Ishikawa (cell line): ENCODE measurements at regions not wholly inside any gene's neighbourhood (a gene's known extent, or its start where the extent isn't known, plus 50 kb on each side); places are given as distances from the start of the nearest gene placed in this dataset.

ENCODE experiments used
- CEBPB ChIP-seq: IDR thresholded peaks from 2 replicates; pipeline ENCODE4 v1.6.1; 2012
- CREB1 ChIP-seq: IDR thresholded peaks from 2 replicates; pipeline ENCODE4 v1.6.1; 2012; ENCODE audit warnings: low read depth
- EGR1 ChIP-seq: IDR thresholded peaks from 2 replicates; pipeline ENCODE4 v1.6.1; 2012
- EP300 ChIP-seq: IDR thresholded peaks from 2 replicates; pipeline ENCODE4 v1.6.1; 2012; ENCODE audit warnings: borderline replicate concordance
- FOXM1 ChIP-seq: IDR thresholded peaks from 2 replicates; pipeline ENCODE4 v1.6.1; 2012; ENCODE audit warnings: low read depth, borderline replicate concordance
- MAX ChIP-seq: IDR thresholded peaks from 2 replicates; pipeline ENCODE4 v1.6.1; 2012
- NFIC ChIP-seq: IDR thresholded peaks from 2 replicates; pipeline ENCODE4 v1.6.1; 2012
- RAD21 ChIP-seq: IDR thresholded peaks from 2 replicates; pipeline ENCODE4 v1.6.1; 2012; ENCODE audit warnings: low read depth
- TAF1 ChIP-seq: IDR thresholded peaks from 2 replicates; pipeline ENCODE4 v1.6.1; 2012; ENCODE audit warnings: low read depth, mild to moderate bottlenecking
- TCF12 ChIP-seq: IDR thresholded peaks from 2 replicates; pipeline ENCODE4 v1.6.1; 2012; ENCODE audit warnings: low read depth
- TEAD4 ChIP-seq: IDR thresholded peaks from 2 replicates; pipeline ENCODE4 v1.6.1; 2012
- USF1 ChIP-seq: IDR thresholded peaks from 2 replicates; pipeline ENCODE4 v1.6.1; 2012
- YY1 ChIP-seq: IDR thresholded peaks from 2 replicates; pipeline ENCODE4 v1.6.1; 2012; ENCODE audit warnings: low read depth
- ZBTB7A ChIP-seq: IDR thresholded peaks from 2 replicates; pipeline ENCODE4 v1.6.1; 2012; ENCODE audit warnings: low read depth
- TF ChIP-seq, protein P1 (sequence below): IDR thresholded peaks from 2 replicates; pipeline ENCODE4 v1.6.1; 2012; ENCODE audit warnings: low read depth, mild to moderate bottlenecking

DNA sequence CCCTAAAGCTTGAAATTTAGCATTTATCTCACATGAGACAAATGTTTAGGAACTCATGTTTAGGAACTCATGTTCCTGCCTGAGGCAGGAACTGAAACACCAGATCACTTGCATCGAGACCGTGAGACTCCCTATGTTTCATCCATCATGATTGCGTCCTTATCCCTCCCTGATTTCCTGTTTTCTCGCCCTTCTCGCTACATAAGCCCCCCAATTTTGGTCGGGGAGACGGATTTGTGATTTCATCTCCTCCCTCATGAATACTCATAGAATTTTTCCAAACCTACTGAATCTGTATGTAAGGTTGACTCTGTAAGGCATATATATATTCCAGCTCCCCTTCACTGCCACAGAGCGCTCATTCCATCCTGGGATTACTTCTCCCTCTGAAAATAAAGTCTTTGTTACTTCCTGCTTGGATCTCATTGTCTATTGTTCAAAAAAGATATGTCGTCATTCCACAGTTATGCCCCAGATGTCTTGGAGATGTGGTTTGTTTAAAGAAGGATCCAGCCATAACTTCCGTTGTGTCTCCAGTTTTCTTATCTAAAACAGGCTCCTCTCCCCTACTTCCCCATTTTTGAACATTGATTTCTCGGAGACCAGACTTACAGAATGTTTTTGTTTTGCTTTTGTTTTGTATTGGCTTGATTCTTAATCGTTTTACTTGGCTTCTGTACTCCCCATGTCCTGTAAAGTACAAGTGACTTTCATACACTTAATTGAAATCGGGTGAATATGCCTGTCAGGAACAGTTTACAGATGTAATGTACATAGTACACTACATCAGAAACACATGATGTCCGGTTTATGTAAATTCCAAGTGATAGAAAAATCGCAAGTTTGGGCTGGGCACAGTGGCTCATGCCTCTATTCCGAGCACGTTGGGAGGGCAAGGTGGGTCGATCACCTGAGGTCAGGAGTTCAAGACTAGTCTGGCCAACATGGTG, 118.7 kb downstream of the HFE start:
- TF ChIP-seq, protein P1, sequence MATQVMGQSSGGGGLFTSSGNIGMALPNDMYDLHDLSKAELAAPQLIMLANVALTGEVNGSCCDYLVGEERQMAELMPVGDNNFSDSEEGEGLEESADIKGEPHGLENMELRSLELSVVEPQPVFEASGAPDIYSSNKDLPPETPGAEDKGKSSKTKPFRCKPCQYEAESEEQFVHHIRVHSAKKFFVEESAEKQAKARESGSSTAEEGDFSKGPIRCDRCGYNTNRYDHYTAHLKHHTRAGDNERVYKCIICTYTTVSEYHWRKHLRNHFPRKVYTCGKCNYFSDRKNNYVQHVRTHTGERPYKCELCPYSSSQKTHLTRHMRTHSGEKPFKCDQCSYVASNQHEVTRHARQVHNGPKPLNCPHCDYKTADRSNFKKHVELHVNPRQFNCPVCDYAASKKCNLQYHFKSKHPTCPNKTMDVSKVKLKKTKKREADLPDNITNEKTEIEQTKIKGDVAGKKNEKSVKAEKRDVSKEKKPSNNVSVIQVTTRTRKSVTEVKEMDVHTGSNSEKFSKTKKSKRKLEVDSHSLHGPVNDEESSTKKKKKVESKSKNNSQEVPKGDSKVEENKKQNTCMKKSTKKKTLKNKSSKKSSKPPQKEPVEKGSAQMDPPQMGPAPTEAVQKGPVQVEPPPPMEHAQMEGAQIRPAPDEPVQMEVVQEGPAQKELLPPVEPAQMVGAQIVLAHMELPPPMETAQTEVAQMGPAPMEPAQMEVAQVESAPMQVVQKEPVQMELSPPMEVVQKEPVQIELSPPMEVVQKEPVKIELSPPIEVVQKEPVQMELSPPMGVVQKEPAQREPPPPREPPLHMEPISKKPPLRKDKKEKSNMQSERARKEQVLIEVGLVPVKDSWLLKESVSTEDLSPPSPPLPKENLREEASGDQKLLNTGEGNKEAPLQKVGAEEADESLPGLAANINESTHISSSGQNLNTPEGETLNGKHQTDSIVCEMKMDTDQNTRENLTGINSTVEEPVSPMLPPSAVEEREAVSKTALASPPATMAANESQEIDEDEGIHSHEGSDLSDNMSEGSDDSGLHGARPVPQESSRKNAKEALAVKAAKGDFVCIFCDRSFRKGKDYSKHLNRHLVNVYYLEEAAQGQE, result no peak
- TF ChIP-seq EGR1 (no peak), YY1 (no peak), NFIC (no peak), TCF12 (no peak), TEAD4 (no peak), RAD21 (no peak), ZBTB7A (no peak), CEBPB (no peak), FOXM1 (no peak), CREB1 (no peak), USF1 (no peak), TAF1 (no peak), MAX (no peak), EP300 (no peak)

DNA sequence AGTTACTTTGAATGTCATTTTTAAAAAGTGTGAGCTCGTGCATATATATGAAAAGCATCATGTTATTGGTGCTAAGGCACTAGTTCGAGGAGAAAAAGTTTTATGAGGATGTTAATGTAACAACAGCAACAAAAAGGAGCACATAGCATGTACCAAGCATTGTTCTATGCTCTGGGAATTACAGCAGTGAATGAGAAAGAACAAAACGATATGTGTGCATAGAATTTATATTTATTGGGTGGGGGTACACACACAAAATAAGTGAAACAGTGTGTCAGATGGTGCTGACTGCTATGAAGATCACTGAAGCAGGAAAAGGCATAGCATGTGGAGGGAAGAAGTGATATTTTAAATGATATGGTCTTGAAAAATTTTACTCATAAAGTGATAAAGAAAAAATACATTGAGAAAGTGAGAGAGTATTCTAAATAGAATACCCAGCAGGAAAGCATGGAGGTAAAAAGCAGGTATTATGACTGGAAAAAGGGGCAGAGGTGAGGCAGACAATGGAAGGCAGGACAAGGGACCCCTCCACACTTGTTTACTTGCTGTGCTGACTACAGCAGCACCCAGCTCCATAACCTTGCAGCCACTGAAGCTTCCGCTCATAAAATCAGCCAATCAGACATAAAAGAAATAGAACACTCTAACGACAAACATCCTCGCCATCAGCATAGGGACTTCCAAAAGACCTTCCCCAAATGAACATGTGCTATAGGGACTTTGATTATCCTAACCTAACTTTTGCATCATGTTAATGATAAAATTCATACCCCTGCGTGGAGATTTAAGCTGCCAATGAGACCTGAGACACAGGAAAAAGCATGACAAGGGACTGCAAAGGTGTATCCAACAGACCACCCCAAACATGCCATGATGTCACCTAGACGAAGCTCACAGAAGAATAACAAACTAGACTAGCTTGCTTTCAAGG, 119.9 kb downstream of the HFE start:
- TF ChIP-seq ZBTB7A, result no peak
- no peak for TF ChIP-seq RAD21
- no peak for TF ChIP-seq NFIC

DNA sequence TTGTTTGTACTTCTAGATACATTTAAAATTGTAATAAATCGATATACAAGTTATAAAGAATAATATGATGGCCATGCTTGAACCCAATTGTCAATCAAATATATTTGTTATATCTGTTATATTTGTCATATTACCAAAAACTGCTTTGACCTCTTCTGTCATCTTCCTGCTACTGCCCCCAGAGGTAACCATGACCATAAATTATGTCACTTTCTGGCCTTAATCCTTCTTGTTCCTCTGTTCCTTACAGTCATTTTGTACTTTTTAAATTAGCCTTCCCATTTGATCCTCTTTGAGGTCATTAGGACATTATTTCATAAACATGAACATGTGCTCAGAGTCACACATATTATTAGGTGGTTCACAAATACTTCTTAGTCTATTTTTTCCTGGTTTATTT, 124.7 kb downstream of the HFE start:
- TF ChIP-seq, protein P1, result no peak
- TF ChIP-seq NFIC (no peak), ZBTB7A (no peak), CREB1 (no peak), TEAD4 (no peak), TAF1 (no peak), TCF12 (no peak)

GRCh38 chr6:26213334-26214075, 126.3 kb downstream of the HFE start:
- TF ChIP-seq TEAD4 (no peak), RAD21 (no peak), NFIC (no peak), CREB1 (no peak), FOXM1 (no peak), TCF12 (no peak), USF1 (no peak), EP300 (no peak), ZBTB7A (no peak), EGR1 (no peak), TAF1 (no peak), MAX (no peak), YY1 (no peak), CEBPB (no peak)
- TF ChIP-seq, protein P1, result no peak
